Fibroblast of lung (primary cell): ENCODE measurements at regions not wholly inside any gene's neighbourhood (a gene's known extent, or its start where the extent isn't known, plus 50 kb on each side); places are given as distances from the start of the nearest gene placed in this dataset.

Source experiments
- EZH2 ChIP-seq: IDR thresholded peaks from 2 replicates; pipeline ENCODE4 v1.5.1; 2012; ENCODE audit warnings: low read length, control low read depth, mild to moderate bottlenecking; ENCODE audit errors: missing control alignments
- TF ChIP-seq, protein P1 (sequence below), 2 donors: IDR thresholded peaks in 1 of 2; conservative IDR thresholded peaks in 1 of 2; 1 replicate in 1 of 2; 2 replicates in 1 of 2; pipeline ENCODE4 v1.5.1; 2011 to 2012; ENCODE audit warnings: low read length in 2 of 2, control low read depth in 1 of 2, inconsistent platforms in 1 of 2, low read depth in 1 of 2, mild to moderate bottlenecking in 1 of 2

GRCh38 chr5:117261948-117262571, 687.4 kb upstream of the SEMA6A start:
- TF ChIP-seq, protein P1, sequence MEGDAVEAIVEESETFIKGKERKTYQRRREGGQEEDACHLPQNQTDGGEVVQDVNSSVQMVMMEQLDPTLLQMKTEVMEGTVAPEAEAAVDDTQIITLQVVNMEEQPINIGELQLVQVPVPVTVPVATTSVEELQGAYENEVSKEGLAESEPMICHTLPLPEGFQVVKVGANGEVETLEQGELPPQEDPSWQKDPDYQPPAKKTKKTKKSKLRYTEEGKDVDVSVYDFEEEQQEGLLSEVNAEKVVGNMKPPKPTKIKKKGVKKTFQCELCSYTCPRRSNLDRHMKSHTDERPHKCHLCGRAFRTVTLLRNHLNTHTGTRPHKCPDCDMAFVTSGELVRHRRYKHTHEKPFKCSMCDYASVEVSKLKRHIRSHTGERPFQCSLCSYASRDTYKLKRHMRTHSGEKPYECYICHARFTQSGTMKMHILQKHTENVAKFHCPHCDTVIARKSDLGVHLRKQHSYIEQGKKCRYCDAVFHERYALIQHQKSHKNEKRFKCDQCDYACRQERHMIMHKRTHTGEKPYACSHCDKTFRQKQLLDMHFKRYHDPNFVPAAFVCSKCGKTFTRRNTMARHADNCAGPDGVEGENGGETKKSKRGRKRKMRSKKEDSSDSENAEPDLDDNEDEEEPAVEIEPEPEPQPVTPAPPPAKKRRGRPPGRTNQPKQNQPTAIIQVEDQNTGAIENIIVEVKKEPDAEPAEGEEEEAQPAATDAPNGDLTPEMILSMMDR (conservative IDR thresholded peaks at IDR 0.05 in 1 of 2, IDR thresholded peaks at IDR 0.05 in 1 of 2; ENCODE audit: low read depth in 1 of 2, low read length in 2 of 2), result no peak
- TF ChIP-seq EZH2, result no peak
